ENCODE measurements at regions not wholly inside any gene's neighbourhood (a gene's known extent, or its start where the extent isn't known, plus 50 kb on each side); places are given as distances from the start of the nearest gene placed in this dataset.

DNA sequence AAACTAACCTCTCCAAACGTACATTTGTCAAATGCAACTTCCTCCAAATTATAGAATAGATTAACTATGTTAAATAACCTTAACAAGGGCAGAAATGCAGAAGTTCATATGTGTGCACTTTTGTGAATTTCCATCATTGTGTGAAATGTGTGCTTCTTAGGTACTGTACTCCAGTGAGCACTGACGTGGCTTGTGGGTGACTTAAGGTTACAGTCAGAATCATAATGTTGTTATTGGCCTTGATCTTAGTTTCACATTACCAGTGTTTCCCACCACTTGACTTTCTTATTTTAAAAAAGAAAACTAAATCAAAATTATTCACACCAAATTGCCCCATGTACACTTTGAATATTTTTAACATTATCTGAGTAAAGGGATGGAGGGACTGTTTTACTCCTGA is 155.1 kb upstream of the FZD8 start:
- Histone ChIP-seq H2AFZ (ENCODE audit: low read depth, low read length) (no peak overlapping the region), H3K9me1 (replicated peaks; ENCODE audit: control insufficient read depth, extremely low read depth, insufficient read depth, low read length) (no peaks in the 10 kb centered on the region), H3K27ac (ENCODE audit: insufficient read depth, low read depth, low read length) (no peak overlapping the region), H3K4me1 (ENCODE audit: control insufficient read depth, extremely low read depth, insufficient read depth, low read length) (peaks cover 6% of the 10 kb centered on the region), H3K36me3 (ENCODE audit: control insufficient read depth in 2 of 2, extremely low read depth in 1 of 2, insufficient read depth in 2 of 2, low read length in 2 of 2) (no peaks in the 10 kb centered on the region), H3K9me3 (replicated peaks; ENCODE audit: control insufficient read depth, insufficient read depth, low read length) (no peaks in the 10 kb centered on the region), H3K79me2 (ENCODE audit: control insufficient read depth, insufficient read depth, low read length) (no peaks in the 10 kb centered on the region), H4K20me1 (replicated peaks; ENCODE audit: control insufficient read depth, extremely low read depth, insufficient read depth, low read length) (no peaks in the 10 kb centered on the region), H3K9ac (replicated peaks; ENCODE audit: extremely low read depth, insufficient read depth, low read length) (no peak overlapping the region), H3K4me3 (replicated peaks in 1 of 3; ENCODE audit: insufficient read depth in 1 of 3, low read depth in 1 of 3, low read length in 3 of 3) (no peak overlapping the region), H3K4me2 (ENCODE audit: insufficient read depth, low read length) (no peak overlapping the region), H3K27me3 (ENCODE audit: control insufficient read depth in 2 of 2, insufficient read depth in 2 of 2, low read length in 2 of 2) (peaks cover 4% of the 10 kb centered on the region in 2 experiments)
- DNase-seq (ENCODE audit: low read depth, low spot score) (no peak), FAIRE-seq (no peak)
- intact Hi-C loops (cut with micrococcal nuclease) (no loop called here), dilution Hi-C loops (cut with MboI; ENCODE audit: extremely low pct_ligation_motif_present, low sequenced_read_pairs) (no loop called here)
- TF ChIP-seq FOS (IDR thresholded peaks at IDR 0.05; ENCODE audit: borderline replicate concordance, insufficient read depth, low read length) (no peak), GATA2 (IDR thresholded peaks at IDR 0.05; ENCODE audit: insufficient read depth, insufficient read length, low read depth, low read length) (no peak), POLR2A (IDR thresholded peaks at IDR 0.05; ENCODE audit: low read depth, low read length) (no peak), MYC (IDR thresholded peaks at IDR 0.05; ENCODE audit: low read depth, low read length) (no peak), POLR2AphosphoS5 (IDR thresholded peaks at IDR 0.05; ENCODE audit: insufficient read depth, low read depth, low read length) (no peak), EZH2 (IDR thresholded peaks at IDR 0.05; ENCODE audit: borderline replicate concordance, low read depth, low read length, severe bottlenecking) (no peak), JUN (IDR thresholded peaks at IDR 0.05; ENCODE audit: borderline replicate concordance, insufficient read depth, insufficient read length, low read depth) (no peak)
- TF ChIP-seq, protein P1, sequence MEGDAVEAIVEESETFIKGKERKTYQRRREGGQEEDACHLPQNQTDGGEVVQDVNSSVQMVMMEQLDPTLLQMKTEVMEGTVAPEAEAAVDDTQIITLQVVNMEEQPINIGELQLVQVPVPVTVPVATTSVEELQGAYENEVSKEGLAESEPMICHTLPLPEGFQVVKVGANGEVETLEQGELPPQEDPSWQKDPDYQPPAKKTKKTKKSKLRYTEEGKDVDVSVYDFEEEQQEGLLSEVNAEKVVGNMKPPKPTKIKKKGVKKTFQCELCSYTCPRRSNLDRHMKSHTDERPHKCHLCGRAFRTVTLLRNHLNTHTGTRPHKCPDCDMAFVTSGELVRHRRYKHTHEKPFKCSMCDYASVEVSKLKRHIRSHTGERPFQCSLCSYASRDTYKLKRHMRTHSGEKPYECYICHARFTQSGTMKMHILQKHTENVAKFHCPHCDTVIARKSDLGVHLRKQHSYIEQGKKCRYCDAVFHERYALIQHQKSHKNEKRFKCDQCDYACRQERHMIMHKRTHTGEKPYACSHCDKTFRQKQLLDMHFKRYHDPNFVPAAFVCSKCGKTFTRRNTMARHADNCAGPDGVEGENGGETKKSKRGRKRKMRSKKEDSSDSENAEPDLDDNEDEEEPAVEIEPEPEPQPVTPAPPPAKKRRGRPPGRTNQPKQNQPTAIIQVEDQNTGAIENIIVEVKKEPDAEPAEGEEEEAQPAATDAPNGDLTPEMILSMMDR (IDR thresholded peaks at IDR 0.05; ENCODE audit: extremely low read depth in 1 of 2, insufficient read depth in 1 of 2, low read depth in 1 of 2, low read length in 2 of 2): no peak
- TF ChIP-seq, protein P2, sequence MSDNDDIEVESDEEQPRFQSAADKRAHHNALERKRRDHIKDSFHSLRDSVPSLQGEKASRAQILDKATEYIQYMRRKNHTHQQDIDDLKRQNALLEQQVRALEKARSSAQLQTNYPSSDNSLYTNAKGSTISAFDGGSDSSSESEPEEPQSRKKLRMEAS (IDR thresholded peaks at IDR 0.05; ENCODE audit: insufficient read depth, insufficient read length): no peak
- no TSS peak for BruUV-seq (replicated peaks)
- CTCF ChIA-PET: interaction anchor here (1.3 kb wide), 1 partner anchor 9 kb away, joined by 3 read pairs; no protein-coding TSS in a partner anchor
- POLR2A ChIA-PET: no interaction called here

All from endothelial cell of umbilical vein (primary cell).